GM20000 (cell line): ENCODE measurements at regions not wholly inside any gene's neighbourhood (a gene's known extent, or its start where the extent isn't known, plus 50 kb on each side); places are given as distances from the start of the nearest gene placed in this dataset.

ENCODE experiments used
- DNase-seq: peaks from one replicate; pipeline ENCODE4 v3.0.0; 2012; ENCODE audit warnings: low spot score
- TF ChIP-seq, protein P1 (sequence below): IDR thresholded peaks from 2 replicates; pipeline ENCODE4 v1.5.1; 2012; ENCODE audit warnings: mild to moderate bottlenecking, control low read depth; ENCODE audit errors: extremely low read depth, missing control alignments

DNA sequence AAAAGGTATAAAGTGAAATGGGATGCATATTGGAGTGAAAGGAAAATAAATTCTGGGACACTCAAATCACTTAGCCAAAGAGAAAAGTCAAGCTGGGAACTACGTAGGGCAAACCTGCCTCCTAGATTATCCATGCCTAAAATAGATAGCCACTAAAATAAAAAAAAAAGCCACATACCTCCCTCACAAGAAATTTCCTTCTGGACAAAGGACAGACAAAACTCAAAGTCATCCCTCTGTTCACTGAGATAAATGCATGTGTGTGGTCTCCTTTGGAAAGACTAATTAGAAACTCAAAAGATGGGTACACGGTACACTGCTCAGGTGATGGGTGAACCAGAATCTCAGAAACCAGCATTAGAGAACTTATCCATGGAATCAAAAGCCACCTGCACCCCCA, 65.2 kb upstream of the MME start:
- DNase-seq = no peak
- TF ChIP-seq, protein P1, sequence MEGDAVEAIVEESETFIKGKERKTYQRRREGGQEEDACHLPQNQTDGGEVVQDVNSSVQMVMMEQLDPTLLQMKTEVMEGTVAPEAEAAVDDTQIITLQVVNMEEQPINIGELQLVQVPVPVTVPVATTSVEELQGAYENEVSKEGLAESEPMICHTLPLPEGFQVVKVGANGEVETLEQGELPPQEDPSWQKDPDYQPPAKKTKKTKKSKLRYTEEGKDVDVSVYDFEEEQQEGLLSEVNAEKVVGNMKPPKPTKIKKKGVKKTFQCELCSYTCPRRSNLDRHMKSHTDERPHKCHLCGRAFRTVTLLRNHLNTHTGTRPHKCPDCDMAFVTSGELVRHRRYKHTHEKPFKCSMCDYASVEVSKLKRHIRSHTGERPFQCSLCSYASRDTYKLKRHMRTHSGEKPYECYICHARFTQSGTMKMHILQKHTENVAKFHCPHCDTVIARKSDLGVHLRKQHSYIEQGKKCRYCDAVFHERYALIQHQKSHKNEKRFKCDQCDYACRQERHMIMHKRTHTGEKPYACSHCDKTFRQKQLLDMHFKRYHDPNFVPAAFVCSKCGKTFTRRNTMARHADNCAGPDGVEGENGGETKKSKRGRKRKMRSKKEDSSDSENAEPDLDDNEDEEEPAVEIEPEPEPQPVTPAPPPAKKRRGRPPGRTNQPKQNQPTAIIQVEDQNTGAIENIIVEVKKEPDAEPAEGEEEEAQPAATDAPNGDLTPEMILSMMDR = no peak

GRCh38 chr3:155013427-155013826, 66.7 kb upstream of the MME start:
- TF ChIP-seq, protein P1 = no peak
- no peak for DNase-seq

- TF ChIP-seq, protein P1 = no peak
- DNase-seq = no peak
Measured at GRCh38 chr3:155012584-155012983, 67.5 kb upstream of the MME start.

GRCh38 chr3:155010416-155010815, 69.7 kb upstream of the MME start:
- no peak for DNase-seq
- TF ChIP-seq, protein P1 = no peak

GRCh38 chr3:155009217-155009616, 70.9 kb upstream of the MME start:
- TF ChIP-seq, protein P1 = no peak
- DNase-seq = no peak

- TF ChIP-seq, protein P1 = no peak
- no peak for DNase-seq
Measured at GRCh38 chr3:155007729-155008128, 72.4 kb upstream of the MME start.

DNA sequence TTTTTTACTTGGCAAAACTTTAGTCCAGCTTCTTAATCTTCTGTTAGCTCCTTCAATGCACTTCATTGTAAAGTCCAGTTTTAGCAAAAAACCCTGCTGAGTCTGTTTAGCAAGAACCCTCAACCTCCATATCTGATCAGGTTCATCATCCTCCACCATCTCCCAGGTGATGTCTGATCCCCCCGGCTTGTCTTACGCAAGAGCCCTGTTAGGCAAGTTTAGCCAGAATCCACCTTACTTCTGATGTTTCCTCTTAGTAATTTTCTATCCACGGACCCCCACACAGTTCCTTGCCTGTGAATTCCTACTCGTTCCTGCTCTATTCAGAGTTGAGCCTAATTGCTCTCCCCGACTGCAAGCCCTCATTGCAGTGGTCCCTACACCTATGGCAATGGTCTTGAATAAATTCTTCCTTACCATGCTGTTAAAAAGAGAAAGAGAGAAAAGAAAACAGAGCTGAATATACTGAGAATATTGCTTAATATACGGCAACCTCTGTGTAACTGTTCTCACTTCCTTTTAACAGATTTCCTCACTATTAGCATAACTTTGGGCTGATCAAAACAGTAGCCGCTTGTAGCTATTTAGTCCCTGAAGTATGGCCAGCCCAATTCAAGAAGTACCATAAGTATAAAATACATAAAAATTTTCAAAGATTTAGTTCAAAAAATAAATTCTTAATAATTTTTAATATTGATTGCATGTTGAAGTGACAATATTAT, 78.7 kb upstream of the MME start:
- DNase-seq = no peak
- TF ChIP-seq, protein P1 = no peak
